HEK293 (cell line): ENCODE measurements at regions not wholly inside any gene's neighbourhood (a gene's known extent, or its start where the extent isn't known, plus 50 kb on each side); places are given as distances from the start of the nearest gene placed in this dataset.

Experiments used
- CTCF ChIP-seq: fragments of 450-650 bp; formaldehyde crosslinking; IDR thresholded peaks from 2 replicates; pipeline ENCODE4 v1.5.1; 2016; ENCODE audit warnings: missing biosample characterization, missing genetic modification characterization
- GLIS2 ChIP-seq: fragments of 450-650 bp; formaldehyde crosslinking; IDR thresholded peaks from 2 replicates; pipeline ENCODE4 v1.5.1; 2016; ENCODE audit warnings: missing biosample characterization, missing genetic modification characterization
- INSM2 ChIP-seq: fragments of 450-650 bp; formaldehyde crosslinking; IDR thresholded peaks from 2 replicates; pipeline ENCODE4 v1.5.1; 2016; ENCODE audit warnings: missing biosample characterization, missing genetic modification characterization
- KLF16 ChIP-seq: fragments of 450-650 bp; formaldehyde crosslinking; IDR thresholded peaks from 2 replicates; pipeline ENCODE4 v1.5.1; 2017; ENCODE audit warnings: missing biosample characterization, missing genetic modification characterization
- REST ChIP-seq: fragments of 450-650 bp; formaldehyde crosslinking; IDR thresholded peaks from 2 replicates; pipeline ENCODE4 v1.5.1; 2016; ENCODE audit warnings: missing biosample characterization, missing genetic modification characterization
- SALL2 ChIP-seq: fragments of 450-650 bp; formaldehyde crosslinking; IDR thresholded peaks from 2 replicates; pipeline ENCODE4 v1.5.0; 2017; ENCODE audit warnings: missing biosample characterization, mild to moderate bottlenecking, missing genetic modification characterization, borderline replicate concordance
- SP2 ChIP-seq: fragments of 450-650 bp; formaldehyde crosslinking; IDR thresholded peaks from 2 replicates; pipeline ENCODE4 v1.5.1; 2016; ENCODE audit warnings: missing biosample characterization, missing genetic modification characterization
- YY1 ChIP-seq: fragments of 450-650 bp; formaldehyde crosslinking; IDR thresholded peaks from 2 replicates; pipeline ENCODE4 v1.5.1; 2018; ENCODE audit warnings: missing biosample characterization, missing genetic modification characterization
- ZNF140 ChIP-seq: fragments of 450-650 bp; formaldehyde crosslinking; IDR thresholded peaks from 2 replicates; pipeline ENCODE4 v1.5.1; 2016; ENCODE audit warnings: missing biosample characterization, missing genetic modification characterization
- ZNF23 ChIP-seq: fragments of 450-650 bp; formaldehyde crosslinking; IDR thresholded peaks from 2 replicates; pipeline ENCODE4 v1.5.1; 2016; ENCODE audit warnings: missing biosample characterization, missing genetic modification characterization, borderline replicate concordance
- ZNF341 ChIP-seq: fragments of 450-650 bp; formaldehyde crosslinking; IDR thresholded peaks from 2 replicates; pipeline ENCODE4; 2016; ENCODE audit warnings: low read depth, missing biosample characterization, missing genetic modification characterization
- ZNF354C ChIP-seq: fragments of 450-650 bp; formaldehyde crosslinking; IDR thresholded peaks from 2 replicates; pipeline ENCODE4 v1.5.1; 2016; ENCODE audit warnings: missing biosample characterization, missing genetic modification characterization, low read depth, borderline replicate concordance
- ZNF366 ChIP-seq: fragments of 450-650 bp; formaldehyde crosslinking; conservative IDR thresholded peaks from 2 replicates; pipeline ENCODE4 v1.5.1; 2016; ENCODE audit warnings: missing biosample characterization, missing genetic modification characterization
- ZNF449 ChIP-seq: fragments of 450-650 bp; formaldehyde crosslinking; IDR thresholded peaks from 2 replicates; pipeline ENCODE4 v1.5.1; 2017; ENCODE audit warnings: missing biosample characterization, mild to moderate bottlenecking, missing genetic modification characterization, moderate library complexity
- ZNF488 ChIP-seq: fragments of 450-650 bp; formaldehyde crosslinking; IDR thresholded peaks from 2 replicates; pipeline ENCODE4 v1.5.1; 2016; ENCODE audit warnings: missing biosample characterization, missing genetic modification characterization
- ZNF560 ChIP-seq: fragments of 450-650 bp; formaldehyde crosslinking; IDR thresholded peaks from 2 replicates; pipeline ENCODE4 v1.5.1; 2017; ENCODE audit warnings: missing biosample characterization, missing genetic modification characterization, borderline replicate concordance
- ZNF561 ChIP-seq: fragments of 450-650 bp; IDR thresholded peaks from 2 replicates; pipeline ENCODE4 v1.5.1; 2018; ENCODE audit warnings: missing biosample characterization, missing genetic modification characterization, borderline replicate concordance
- ZNF571 ChIP-seq: fragments of 450-650 bp; formaldehyde crosslinking; IDR thresholded peaks from 2 replicates; pipeline ENCODE4 v1.5.0; 2017; ENCODE audit warnings: missing biosample characterization, missing genetic modification characterization
- ZNF629 ChIP-seq: fragments of 450-650 bp; formaldehyde crosslinking; IDR thresholded peaks from 2 replicates; pipeline ENCODE4 v1.5.1; 2017; ENCODE audit warnings: missing biosample characterization, missing genetic modification characterization
- ZSCAN30 ChIP-seq: fragments of 450-650 bp; IDR thresholded peaks from 2 replicates; pipeline ENCODE4 v1.5.1; 2018; ENCODE audit warnings: missing biosample characterization, mild to moderate bottlenecking, missing genetic modification characterization, moderate library complexity
- TF ChIP-seq, protein P1 (sequence below): fragments of 450-650 bp; formaldehyde crosslinking; IDR thresholded peaks from 2 replicates; pipeline ENCODE4; 2016; ENCODE audit warnings: missing biosample characterization, missing genetic modification characterization
- TF ChIP-seq, protein P2 (sequence below): fragments of 450-650 bp; IDR thresholded peaks from 2 replicates; pipeline ENCODE4 v1.5.1; 2018; ENCODE audit warnings: missing biosample characterization, mild to moderate bottlenecking, missing genetic modification characterization
- TF ChIP-seq, protein P3 (sequence below): fragments of 450-650 bp; formaldehyde crosslinking; IDR thresholded peaks from 2 replicates; pipeline ENCODE4 v1.5.1; 2016; ENCODE audit warnings: missing biosample characterization, missing genetic modification characterization

- TF ChIP-seq ZNF629 (tag by site-specific recombination) = peak; percentile 53
- peak; percentile 75 for TF ChIP-seq ZSCAN30 (tag by site-specific recombination)
- TF ChIP-seq, protein P1, sequence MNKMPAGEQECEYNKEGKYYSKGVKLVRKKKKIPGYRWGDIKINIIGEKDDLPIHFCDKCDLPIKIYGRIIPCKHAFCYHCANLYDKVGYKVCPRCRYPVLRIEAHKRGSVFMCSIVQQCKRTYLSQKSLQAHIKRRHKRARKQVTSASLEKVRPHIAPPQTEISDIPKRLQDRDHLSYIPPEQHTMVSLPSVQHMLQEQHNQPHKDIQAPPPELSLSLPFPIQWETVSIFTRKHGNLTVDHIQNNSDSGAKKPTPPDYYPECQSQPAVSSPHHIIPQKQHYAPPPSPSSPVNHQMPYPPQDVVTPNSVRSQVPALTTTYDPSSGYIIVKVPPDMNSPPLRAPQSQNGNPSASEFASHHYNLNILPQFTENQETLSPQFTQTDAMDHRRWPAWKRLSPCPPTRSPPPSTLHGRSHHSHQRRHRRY (tag by site-specific recombination) = no peak
- peak; percentile 20; the same call in 1 of the 2 replicates for TF ChIP-seq ZNF449 (tag by site-specific recombination)
- TF ChIP-seq CTCF = no peak
- no peak for TF ChIP-seq SP2 (tag by site-specific recombination)
- TF ChIP-seq YY1 (tag by site-specific recombination) = no peak
- no peak for TF ChIP-seq ZNF571 (tag by site-specific recombination)
- TF ChIP-seq, protein P2, sequence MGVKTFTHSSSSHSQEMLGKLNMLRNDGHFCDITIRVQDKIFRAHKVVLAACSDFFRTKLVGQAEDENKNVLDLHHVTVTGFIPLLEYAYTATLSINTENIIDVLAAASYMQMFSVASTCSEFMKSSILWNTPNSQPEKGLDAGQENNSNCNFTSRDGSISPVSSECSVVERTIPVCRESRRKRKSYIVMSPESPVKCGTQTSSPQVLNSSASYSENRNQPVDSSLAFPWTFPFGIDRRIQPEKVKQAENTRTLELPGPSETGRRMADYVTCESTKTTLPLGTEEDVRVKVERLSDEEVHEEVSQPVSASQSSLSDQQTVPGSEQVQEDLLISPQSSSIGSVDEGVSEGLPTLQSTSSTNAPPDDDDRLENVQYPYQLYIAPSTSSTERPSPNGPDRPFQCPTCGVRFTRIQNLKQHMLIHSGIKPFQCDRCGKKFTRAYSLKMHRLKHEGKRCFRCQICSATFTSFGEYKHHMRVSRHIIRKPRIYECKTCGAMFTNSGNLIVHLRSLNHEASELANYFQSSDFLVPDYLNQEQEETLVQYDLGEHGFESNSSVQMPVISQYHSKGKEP = peak; percentile 53; the same call in 1 of the 2 replicates
- TF ChIP-seq ZNF488 = no peak
- TF ChIP-seq ZNF354C (tag by site-specific recombination) = no peak
- TF ChIP-seq GLIS2 = no peak
- TF ChIP-seq ZNF140 (tag by site-specific recombination) = no peak
- TF ChIP-seq SALL2 = no peak
- TF ChIP-seq, protein P3, sequence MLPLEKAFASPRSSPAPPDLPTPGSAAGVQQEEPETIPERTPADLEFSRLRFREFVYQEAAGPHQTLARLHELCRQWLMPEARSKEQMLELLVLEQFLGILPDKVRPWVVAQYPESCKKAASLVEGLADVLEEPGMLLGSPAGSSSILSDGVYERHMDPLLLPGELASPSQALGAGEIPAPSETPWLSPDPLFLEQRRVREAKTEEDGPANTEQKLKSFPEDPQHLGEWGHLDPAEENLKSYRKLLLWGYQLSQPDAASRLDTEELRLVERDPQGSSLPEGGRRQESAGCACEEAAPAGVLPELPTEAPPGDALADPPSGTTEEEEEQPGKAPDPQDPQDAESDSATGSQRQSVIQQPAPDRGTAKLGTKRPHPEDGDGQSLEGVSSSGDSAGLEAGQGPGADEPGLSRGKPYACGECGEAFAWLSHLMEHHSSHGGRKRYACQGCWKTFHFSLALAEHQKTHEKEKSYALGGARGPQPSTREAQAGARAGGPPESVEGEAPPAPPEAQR (tag by site-specific recombination) = no peak
- no peak for TF ChIP-seq ZNF341 (tag by site-specific recombination)
- no peak for TF ChIP-seq INSM2
- no peak for TF ChIP-seq ZNF560
- peak; percentile 77 for TF ChIP-seq ZNF366 (tag by site-specific recombination)
- no peak for TF ChIP-seq REST (tag by site-specific recombination)
- TF ChIP-seq KLF16 (tag by site-specific recombination) = no peak
- TF ChIP-seq ZNF23 = no peak
- TF ChIP-seq ZNF561 (tag by site-specific recombination) = 0 out of 2 replicates have a peak, but pooled peaks have one; percentile 57
Observed at GRCh38 chr6:27582928-27583725, 110.2 kb upstream of the ZNF184 start (continued).
